ENCODE measurements at regions not wholly inside any gene's neighbourhood (a gene's known extent, or its start where the extent isn't known, plus 50 kb on each side); places are given as distances from the start of the nearest gene placed in this dataset.

GRCh38 chr13:32941368-32941767 is 74.9 kb upstream of the KL start:
- no peak for DNase-seq
- WGBS, 2 donors (ENCODE audit: low coverage in 1 of 2): 74 to 81% methylated on average over 3 of the region's 3 CpGs
- intact Hi-C loops (cut with DNase I; ENCODE audit: low total_unique reads): no loop called here

GRCh38 chr13:32946558-32946957 is 69.7 kb upstream of the KL start:
- H3K4me3 ChIP-seq: no peak overlapping the region
- no peaks in the 10 kb centered on the region for H3K9me3 ChIP-seq
- in situ Hi-C loops (cut with MboI; ENCODE audit: low pct_ligation_motif_present in 1 of 4, low pct_unique_long_range_greater_than_20kb in 1 of 4, low sequenced_read_pairs in 3 of 4) (no loop called here), intact Hi-C loops (cut with DNase I; ENCODE audit: low total_unique reads) (no loop called here)
- no peak overlapping the region for H3K27ac ChIP-seq
- H3K27me3 ChIP-seq: no peaks in the 10 kb centered on the region
- TF ChIP-seq POLR2AphosphoS5 (IDR thresholded peaks at IDR 0.05) (no peak), EP300 (IDR thresholded peaks at IDR 0.05; ENCODE audit: low read depth) (no peak), CTCF (IDR thresholded peaks at IDR 0.05) (no peak), POLR2A (IDR thresholded peaks at IDR 0.05) (no peak)
- no peaks in the 10 kb centered on the region for H3K36me3 ChIP-seq
- no peaks in the 10 kb centered on the region for H3K4me1 ChIP-seq
- no peak for DNase-seq
- WGBS, 2 donors (ENCODE audit: low coverage in 1 of 2): 84 to 87% methylated on average over 5 of the region's 5 CpGs

More at GRCh38 chr13:32941368-32941767, 74.9 kb upstream of the KL start:
- Histone ChIP-seq H3K4me3 (no peak overlapping the region), H3K27ac (no peak overlapping the region), H3K9me3 (no peaks in the 10 kb centered on the region), H3K4me1 (no peaks in the 10 kb centered on the region), H3K36me3 (no peaks in the 10 kb centered on the region), H3K27me3 (no peaks in the 10 kb centered on the region)
- in situ Hi-C loops (cut with MboI; ENCODE audit: low pct_ligation_motif_present in 1 of 4, low pct_unique_long_range_greater_than_20kb in 1 of 4, low sequenced_read_pairs in 3 of 4): no loop called here
- no peak for TF ChIP-seq EP300 (IDR thresholded peaks at IDR 0.05; ENCODE audit: low read depth)
- no peak for TF ChIP-seq CTCF (IDR thresholded peaks at IDR 0.05)

- no peaks in the 10 kb centered on the region for H3K27me3 ChIP-seq
- H3K36me3 ChIP-seq: no peaks in the 10 kb centered on the region
- intact Hi-C loops (cut with DNase I; ENCODE audit: low total_unique reads): no loop called here
- in situ Hi-C loops (cut with MboI; ENCODE audit: low pct_ligation_motif_present in 1 of 4, low pct_unique_long_range_greater_than_20kb in 1 of 4, low sequenced_read_pairs in 3 of 4): no loop called here
- DNase-seq: no peak
- H3K4me3 ChIP-seq: no peak overlapping the region
- no peak overlapping the region for H3K27ac ChIP-seq
- H3K4me1 ChIP-seq: no peaks in the 10 kb centered on the region
- TF ChIP-seq POLR2A (IDR thresholded peaks at IDR 0.05): no peak
- TF ChIP-seq CTCF (IDR thresholded peaks at IDR 0.05): no peak
- no peak for TF ChIP-seq EP300 (IDR thresholded peaks at IDR 0.05; ENCODE audit: low read depth)
- TF ChIP-seq POLR2AphosphoS5 (IDR thresholded peaks at IDR 0.05): no peak
- 86 to 88% methylated on average over 8 of the region's 8 CpGs for WGBS, 2 donors (ENCODE audit: low coverage in 1 of 2)
- no peaks in the 10 kb centered on the region for H3K9me3 ChIP-seq
These were observed 68.6 kb upstream of the KL start for GRCh38 chr13:32947411-32948276.

- DNase-seq: no peak
- Histone ChIP-seq H3K27me3 (no peaks in the 10 kb centered on the region), H3K4me1 (no peaks in the 10 kb centered on the region), H3K9me3 (no peaks in the 10 kb centered on the region), H3K27ac (no peak overlapping the region), H3K4me3 (no peak overlapping the region), H3K36me3 (no peaks in the 10 kb centered on the region)
- intact Hi-C loops (cut with DNase I; ENCODE audit: low total_unique reads): no loop called here
- 57 to 71% methylated on average over 2 of the region's 2 CpGs for WGBS, 2 donors (ENCODE audit: low coverage in 1 of 2)
- TF ChIP-seq POLR2A (IDR thresholded peaks at IDR 0.05): no peak
- no peak for TF ChIP-seq POLR2AphosphoS5 (IDR thresholded peaks at IDR 0.05)
- no peak for TF ChIP-seq EP300 (IDR thresholded peaks at IDR 0.05; ENCODE audit: low read depth)
- no peak for TF ChIP-seq CTCF (IDR thresholded peaks at IDR 0.05)
- in situ Hi-C loops (cut with MboI; ENCODE audit: low pct_ligation_motif_present in 1 of 4, low pct_unique_long_range_greater_than_20kb in 1 of 4, low sequenced_read_pairs in 3 of 4): no loop called here
These were observed 66.4 kb upstream of the KL start for GRCh38 chr13:32949820-32950219.
